GM12878 (cell line): ENCODE measurements at regions not wholly inside any gene's neighbourhood (a gene's known extent, or its start where the extent isn't known, plus 50 kb on each side); places are given as distances from the start of the nearest gene placed in this dataset.

Experiments
- ATAC-seq: fragments of 200-7000 bp; cut with Tn5 transposase; 3 replicates; pipeline ENCODE4 v1.9.1; 2020; ENCODE audit warnings: mild to moderate bottlenecking, moderate library complexity
- BruUV-seq: library from RNA; stranded (reverse); fragments of 400-500 nt; replicated peaks from 2 replicates; lab custom pipeline; 2021; lab: Mats Ljungman, UMichigan
- CTCF ChIA-PET: fragments of 300-600 bp; sonication (Branson Sonifier 250); formaldehyde crosslinking; extraction: SDS; loops from one replicate; lab custom pipeline; 2021; ENCODE audit warnings: inconsistent platforms; lab: Yijun Ruan, JAX
- POLR2A ChIA-PET: fragments of 350-600 bp; formaldehyde crosslinking; extraction: SDS; loops from one replicate; lab custom pipeline; 2021; ENCODE audit warnings: inconsistent platforms; lab: Charles Lee
- RAD21 ChIA-PET: fragments of 300-600 bp; sonication (Branson Sonifier 250); formaldehyde crosslinking; loops from one replicate; lab custom pipeline; 2023; ENCODE audit warnings: antibody characterized with exemption; ENCODE audit not compliant: unreplicated experiment; lab: Charles Lee
- SMC1A ChIA-PET: fragments of 300-600 bp; sonication (Branson Sonifier 250); formaldehyde crosslinking; loops from one replicate; lab custom pipeline; 2023; ENCODE audit not compliant: unreplicated experiment, uncharacterized antibody; lab: Charles Lee
- DNase-seq: peaks from one replicate; pipeline ENCODE4 v3.0.0-alpha.2; 2011; ENCODE audit warnings: low read depth, low spot score
- FAIRE-seq: peaks from 3 replicates; lab custom pipeline; 2011; peaks lifted over from hg19 to GRCh38; lab: Jason Lieb, UNC
- H2AFZ ChIP-seq: 2 replicates; pipeline ENCODE4 v1.6.0; 2011; ENCODE audit warnings: low read depth, low read length, control low read depth; ENCODE audit not compliant: control insufficient read depth
- H3K27ac ChIP-seq: 2 replicates; pipeline ENCODE4 v1.5.1; 2011; ENCODE audit warnings: control low read depth; ENCODE audit not compliant: control insufficient read depth, insufficient read depth
- H3K27me3 ChIP-seq, 2 experiments: replicated peaks in 1 of 2; 2 replicates each; pipeline versions ENCODE4 v1.6.0 to v1.6.1; 2011; ENCODE audit warnings: low read length in 1 of 2; ENCODE audit not compliant: control insufficient read depth in 2 of 2, insufficient read depth in 2 of 2
- H3K36me3 ChIP-seq, 2 experiments: 2 replicates each; pipeline ENCODE4 v1.5.1; 2011; ENCODE audit warnings: low read length in 1 of 2; ENCODE audit not compliant: control insufficient read depth in 2 of 2, insufficient read depth in 2 of 2
- H3K4me1 ChIP-seq: 2 replicates; pipeline ENCODE4 v1.6.1; 2011; ENCODE audit warnings: mild to moderate bottlenecking, low read length, moderate library complexity, mixed read lengths; ENCODE audit not compliant: control insufficient read depth, insufficient read depth
- H3K4me2 ChIP-seq: 2 replicates; pipeline ENCODE4 v1.6.0; 2011; ENCODE audit warnings: control low read depth; ENCODE audit not compliant: control insufficient read depth, insufficient read depth
- H3K4me3 ChIP-seq: fragments of 200-600 bp; sonication (generic); 2 replicates; pipeline ENCODE4 v1.5.1; 2016
- H3K79me2 ChIP-seq: 2 replicates; pipeline ENCODE4 v1.6.0; 2011; ENCODE audit warnings: low read length; ENCODE audit not compliant: control insufficient read depth, insufficient read depth
- H3K9ac ChIP-seq: 2 replicates; pipeline ENCODE4 v1.8.0; 2011; ENCODE audit warnings: low read length, control low read depth, mixed read lengths; ENCODE audit not compliant: control insufficient read depth, insufficient read depth
- H3K9me3 ChIP-seq: replicated peaks from 3 replicates; pipeline ENCODE4 v1.5.1; 2011; ENCODE audit warnings: mild to moderate bottlenecking, low read length; ENCODE audit not compliant: control insufficient read depth, insufficient read depth
- H4K20me1 ChIP-seq: 2 replicates; pipeline ENCODE4 v1.6.0; 2011; ENCODE audit not compliant: control insufficient read depth, insufficient read depth
- BCL11A ChIP-seq: IDR thresholded peaks from 2 replicates; pipeline ENCODE4 v1.6.1; 2011; ENCODE audit warnings: low read depth, low read length
- CBX5 ChIP-seq: sonication (generic); IDR thresholded peaks from 2 replicates; pipeline ENCODE4 v1.6.1; 2016; ENCODE audit warnings: low read depth, moderate library complexity, mild to moderate bottlenecking, inconsistent platforms
- CHD2 ChIP-seq: IDR thresholded peaks from 2 replicates; pipeline ENCODE4 v1.6.1; 2011; ENCODE audit warnings: low read depth, low read length, improper control_type of control experiment, borderline replicate concordance
- FOXM1 ChIP-seq: IDR thresholded peaks from 2 replicates; pipeline ENCODE4 v1.6.1; 2012; ENCODE audit warnings: low read depth, mild to moderate bottlenecking, inconsistent platforms, low read length, moderate library complexity
- IKZF2 ChIP-seq, 2 experiments: fragments of 450-650 bp; IDR thresholded peaks; 2 replicates each; pipeline ENCODE4 v1.6.1; 2017; ENCODE audit warnings: mild to moderate bottlenecking in 2 of 2, moderate library complexity in 2 of 2
- JUNB ChIP-seq: IDR thresholded peaks from 2 replicates; pipeline ENCODE4 v1.6.1; 2016; ENCODE audit warnings: antibody characterized with exemption, mild to moderate bottlenecking
- PML ChIP-seq: IDR thresholded peaks from 2 replicates; pipeline ENCODE4 v1.6.1; 2012; ENCODE audit warnings: low read length, inconsistent platforms
- POLR2AphosphoS5 ChIP-seq: IDR thresholded peaks from 2 replicates; pipeline ENCODE4 v1.6.1; 2011; ENCODE audit warnings: mild to moderate bottlenecking, low read length, inconsistent platforms
- RAD51 ChIP-seq: fragments of 450-650 bp; IDR thresholded peaks from 2 replicates; pipeline ENCODE4 v1.6.1; 2016; ENCODE audit warnings: moderate library complexity, mild to moderate bottlenecking, inconsistent platforms
- SIN3A ChIP-seq: IDR thresholded peaks from 2 replicates; pipeline ENCODE4 v1.6.1; 2012; ENCODE audit warnings: low read depth, low read length, improper control_type of control experiment
- SMARCA5 ChIP-seq: fragments of 450-650 bp; IDR thresholded peaks from 2 replicates; pipeline ENCODE4 v1.6.1; 2017; ENCODE audit warnings: mild to moderate bottlenecking
- SREBF2 ChIP-seq: IDR thresholded peaks from 2 replicates; pipeline ENCODE4 v1.6.1; 2012; ENCODE audit warnings: mild to moderate bottlenecking, low read length
- TCF3 ChIP-seq: IDR thresholded peaks from 2 replicates; pipeline ENCODE4 v1.6.1; 2012; ENCODE audit warnings: low read depth, mild to moderate bottlenecking, low read length, borderline replicate concordance; ENCODE audit not compliant: insufficient read depth
- ZNF217 ChIP-seq: fragments of 450-650 bp; IDR thresholded peaks from 2 replicates; pipeline ENCODE4 v1.6.1; 2017; ENCODE audit warnings: antibody characterized with exemption, mild to moderate bottlenecking
- ZNF24 ChIP-seq: fragments of 450-650 bp; IDR thresholded peaks from 2 replicates; pipeline ENCODE4 v1.6.1; 2017; ENCODE audit warnings: antibody characterized with exemption, mild to moderate bottlenecking
- ZSCAN29 ChIP-seq: fragments of 450-650 bp; IDR thresholded peaks from 2 replicates; pipeline ENCODE4 v1.6.1; 2017; ENCODE audit warnings: mild to moderate bottlenecking, moderate library complexity
- WGBS: methylation state at CpG from one replicate; pipeline ENCODE4 v1.1.6; 2016; ENCODE audit warnings: low lambda C conversion rate; ENCODE audit not compliant: insufficient replicate concordance, insufficient coverage; ENCODE audit errors: missing lambda C conversion rate; 5-methylcytosine and 5-hydroxymethylcytosine counted together
- in situ Hi-C: fragments of 300-500 bp; cut with MboI; formaldehyde crosslinking; loops from 9 replicates; pipeline ENCODE4 v1.14.3; 2018; ENCODE audit warnings: mixed read lengths
- intact Hi-C: fragments of 100-400 bp; cut with micrococcal nuclease; formaldehyde crosslinking; loops from one replicate; pipeline ENCODE4 v1.14.2; 2022; ENCODE audit not compliant: unreplicated experiment
- TF ChIP-seq, protein P1 (sequence below): fragments of 150-350 bp; IDR thresholded peaks from 2 replicates; pipeline ENCODE4 v1.6.1; 2016; ENCODE audit warnings: low read depth, low read length

DNA sequence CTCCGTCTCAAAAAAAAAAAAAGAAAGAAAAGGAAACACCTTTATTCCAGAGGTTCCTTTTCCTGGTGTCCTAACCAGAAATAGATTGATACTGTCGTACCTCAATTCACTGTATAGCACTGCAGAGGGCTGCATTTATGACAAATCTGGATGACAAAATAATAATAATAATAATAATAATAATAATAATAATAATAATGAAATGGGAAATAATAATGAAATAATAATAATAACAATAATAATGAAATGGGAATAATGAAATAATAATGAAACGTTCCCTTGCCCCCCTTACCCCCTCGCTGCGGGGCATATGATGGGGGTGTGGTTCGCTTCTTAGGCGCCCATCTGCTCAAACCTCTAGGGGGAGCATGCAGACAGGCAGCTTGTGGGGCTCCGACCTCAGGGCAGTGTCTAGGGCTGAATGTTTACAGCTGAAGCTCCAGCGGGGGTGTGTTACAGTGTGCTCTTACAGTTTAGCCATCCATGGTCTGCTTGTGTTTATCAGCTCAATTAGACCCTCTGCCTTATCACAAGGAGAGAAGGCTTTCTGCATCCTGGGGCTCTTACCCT lies 1088.3 kb upstream of the SEL1L start:
- H3K9ac ChIP-seq, result no peak overlapping the region
- H3K4me3 ChIP-seq, result no peak overlapping the region
- in situ Hi-C loops (no loop called here), intact Hi-C loops (no loop called here)
- no peak overlapping the region for H3K27ac ChIP-seq
- POLR2A ChIA-PET, result no interaction called here
- 34% methylated on average over 8 of the region's 9 CpGs for WGBS
- no peaks in the 10 kb centered on the region for H3K27me3 ChIP-seq
- no peaks in the 10 kb centered on the region for H3K79me2 ChIP-seq
- CTCF ChIA-PET, result no interaction called here
- SMC1A ChIA-PET, result no interaction called here
- no peak overlapping the region for H3K4me2 ChIP-seq
- BruUV-seq, result no TSS peak
- no peak overlapping the region for H2AFZ ChIP-seq
- no peaks in the 10 kb centered on the region for H3K36me3 ChIP-seq
- FAIRE-seq (no peak), DNase-seq (no peak), ATAC-seq (peak; percentile 59; the same call in 2 of the 3 replicates)
- no peaks in the 10 kb centered on the region for H3K9me3 ChIP-seq
- no peaks in the 10 kb centered on the region for H3K4me1 ChIP-seq
- H4K20me1 ChIP-seq, result no peaks in the 10 kb centered on the region
- TF ChIP-seq IKZF2 (IDR thresholded peaks at IDR 0.05) (no peak), SMARCA5 (no peak), ZSCAN29 (no peak), ZNF217 (no peak), JUNB (no peak), BCL11A (no peak), SREBF2 (no peak), ZNF24 (no peak), CHD2 (no peak), PML (no peak), TCF3 (no peak), SIN3A (no peak), RAD51 (no peak), FOXM1 (no peak), POLR2AphosphoS5 (no peak), CBX5 (no peak)
- TF ChIP-seq, protein P1, sequence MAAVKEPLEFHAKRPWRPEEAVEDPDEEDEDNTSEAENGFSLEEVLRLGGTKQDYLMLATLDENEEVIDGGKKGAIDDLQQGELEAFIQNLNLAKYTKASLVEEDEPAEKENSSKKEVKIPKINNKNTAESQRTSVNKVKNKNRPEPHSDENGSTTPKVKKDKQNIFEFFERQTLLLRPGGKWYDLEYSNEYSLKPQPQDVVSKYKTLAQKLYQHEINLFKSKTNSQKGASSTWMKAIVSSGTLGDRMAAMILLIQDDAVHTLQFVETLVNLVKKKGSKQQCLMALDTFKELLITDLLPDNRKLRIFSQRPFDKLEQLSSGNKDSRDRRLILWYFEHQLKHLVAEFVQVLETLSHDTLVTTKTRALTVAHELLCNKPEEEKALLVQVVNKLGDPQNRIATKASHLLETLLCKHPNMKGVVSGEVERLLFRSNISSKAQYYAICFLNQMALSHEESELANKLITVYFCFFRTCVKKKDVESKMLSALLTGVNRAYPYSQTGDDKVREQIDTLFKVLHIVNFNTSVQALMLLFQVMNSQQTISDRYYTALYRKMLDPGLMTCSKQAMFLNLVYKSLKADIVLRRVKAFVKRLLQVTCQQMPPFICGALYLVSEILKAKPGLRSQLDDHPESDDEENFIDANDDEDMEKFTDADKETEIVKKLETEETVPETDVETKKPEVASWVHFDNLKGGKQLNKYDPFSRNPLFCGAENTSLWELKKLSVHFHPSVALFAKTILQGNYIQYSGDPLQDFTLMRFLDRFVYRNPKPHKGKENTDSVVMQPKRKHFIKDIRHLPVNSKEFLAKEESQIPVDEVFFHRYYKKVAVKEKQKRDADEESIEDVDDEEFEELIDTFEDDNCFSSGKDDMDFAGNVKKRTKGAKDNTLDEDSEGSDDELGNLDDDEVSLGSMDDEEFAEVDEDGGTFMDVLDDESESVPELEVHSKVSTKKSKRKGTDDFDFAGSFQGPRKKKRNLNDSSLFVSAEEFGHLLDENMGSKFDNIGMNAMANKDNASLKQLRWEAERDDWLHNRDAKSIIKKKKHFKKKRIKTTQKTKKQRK, result no peak
- RAD21 ChIA-PET, result no interaction called here
